ENCODE measurements at regions not wholly inside any gene's neighbourhood (a gene's known extent, or its start where the extent isn't known, plus 50 kb on each side); places are given as distances from the start of the nearest gene placed in this dataset.

DNA sequence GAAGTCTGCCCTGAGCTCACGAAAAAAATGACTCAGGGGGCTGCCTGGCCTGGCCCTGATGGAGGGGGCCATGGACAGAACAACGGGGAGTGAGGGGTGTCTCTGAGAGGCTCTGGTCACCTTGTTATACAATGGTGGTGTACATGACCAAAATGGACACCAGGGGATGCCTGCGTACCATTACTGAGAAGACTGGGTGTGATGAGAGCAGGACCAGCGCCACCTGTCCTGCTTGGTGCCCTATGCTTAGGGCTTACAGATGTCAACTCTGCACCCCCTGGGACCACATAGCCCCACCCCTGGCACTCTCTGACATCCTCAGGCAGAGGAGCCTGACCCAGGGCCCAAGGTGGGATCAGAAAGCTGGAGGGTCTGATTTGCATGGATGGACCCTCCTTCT is 104.8 kb downstream of the ZNF280B start:
- WGBS, 2 donors, result 78 to 85% methylated on average over 4 of the region's 4 CpGs
- no peaks in the 10 kb centered on the region for H3K4me1 ChIP-seq (ENCODE audit: control insufficient read depth in 5 of 5, insufficient read depth in 5 of 5, low read length in 5 of 5)
- DNase-seq (no peak), ATAC-seq (ENCODE audit: insufficient read depth, low FRiP score) (no peak)
- no peaks in the 10 kb centered on the region for H3K36me3 ChIP-seq (ENCODE audit: control insufficient read depth in 4 of 4, insufficient read depth in 4 of 4, low read length in 4 of 4)
- no peak overlapping the region for H3K4me3 ChIP-seq
- TF ChIP-seq, protein P1, sequence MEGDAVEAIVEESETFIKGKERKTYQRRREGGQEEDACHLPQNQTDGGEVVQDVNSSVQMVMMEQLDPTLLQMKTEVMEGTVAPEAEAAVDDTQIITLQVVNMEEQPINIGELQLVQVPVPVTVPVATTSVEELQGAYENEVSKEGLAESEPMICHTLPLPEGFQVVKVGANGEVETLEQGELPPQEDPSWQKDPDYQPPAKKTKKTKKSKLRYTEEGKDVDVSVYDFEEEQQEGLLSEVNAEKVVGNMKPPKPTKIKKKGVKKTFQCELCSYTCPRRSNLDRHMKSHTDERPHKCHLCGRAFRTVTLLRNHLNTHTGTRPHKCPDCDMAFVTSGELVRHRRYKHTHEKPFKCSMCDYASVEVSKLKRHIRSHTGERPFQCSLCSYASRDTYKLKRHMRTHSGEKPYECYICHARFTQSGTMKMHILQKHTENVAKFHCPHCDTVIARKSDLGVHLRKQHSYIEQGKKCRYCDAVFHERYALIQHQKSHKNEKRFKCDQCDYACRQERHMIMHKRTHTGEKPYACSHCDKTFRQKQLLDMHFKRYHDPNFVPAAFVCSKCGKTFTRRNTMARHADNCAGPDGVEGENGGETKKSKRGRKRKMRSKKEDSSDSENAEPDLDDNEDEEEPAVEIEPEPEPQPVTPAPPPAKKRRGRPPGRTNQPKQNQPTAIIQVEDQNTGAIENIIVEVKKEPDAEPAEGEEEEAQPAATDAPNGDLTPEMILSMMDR (IDR thresholded peaks at IDR 0.05; ENCODE audit: control extremely low read depth, extremely low read depth), result no peak
- no peak overlapping the region for H3K9ac ChIP-seq (ENCODE audit: insufficient read depth in 1 of 2, low read length in 2 of 2)
- H3K27me3 ChIP-seq (ENCODE audit: control insufficient read depth in 3 of 3, insufficient read depth in 3 of 3, low read length in 2 of 3), result peaks cover 0 to 4% (median 0%) of the 10 kb centered on the region in 3 donors
- no peak overlapping the region for H3K27ac ChIP-seq (ENCODE audit: low read depth in 1 of 2, low read length in 1 of 2)
- H3K9me3 ChIP-seq (ENCODE audit: control insufficient read depth in 4 of 4, insufficient read depth in 3 of 4, low read length in 3 of 4), result no peaks in the 10 kb centered on the region

DNA sequence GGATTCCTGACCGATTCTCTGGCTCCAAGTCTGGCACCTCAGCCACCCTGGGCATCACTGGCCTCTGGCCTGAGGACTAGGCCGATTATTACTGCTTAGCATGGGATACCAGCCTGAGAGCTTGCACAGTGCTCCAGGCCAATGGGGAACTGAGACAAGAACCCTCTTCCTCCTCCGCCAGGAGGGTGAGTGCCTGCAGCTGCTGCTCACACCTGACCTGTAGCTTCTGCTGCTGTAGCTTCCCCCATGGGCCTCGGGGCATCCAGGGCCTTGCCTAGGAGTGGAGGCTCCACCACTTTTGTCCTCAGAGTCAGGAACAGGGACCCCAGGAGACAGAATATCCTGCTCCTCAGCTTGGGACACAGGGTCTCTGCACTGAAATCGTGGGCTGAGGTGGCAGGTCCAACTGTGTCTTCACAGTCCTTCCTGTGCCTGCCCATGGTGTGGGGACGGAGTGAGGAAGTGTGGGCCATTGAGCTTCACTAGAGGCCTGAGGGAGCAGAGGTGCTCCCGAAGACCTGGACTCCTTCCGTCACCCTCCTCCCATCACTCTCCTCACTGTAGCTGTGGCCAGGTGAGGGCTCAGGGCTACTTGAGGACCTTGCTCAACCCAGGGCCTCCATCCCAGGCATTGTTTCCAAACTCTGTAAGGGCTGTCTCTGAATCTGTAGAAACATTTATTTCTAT is 103.8 kb downstream of the ZNF280B start:
- 66 to 69% methylated on average over 8 of the region's 8 CpGs for WGBS, 2 donors

DNA sequence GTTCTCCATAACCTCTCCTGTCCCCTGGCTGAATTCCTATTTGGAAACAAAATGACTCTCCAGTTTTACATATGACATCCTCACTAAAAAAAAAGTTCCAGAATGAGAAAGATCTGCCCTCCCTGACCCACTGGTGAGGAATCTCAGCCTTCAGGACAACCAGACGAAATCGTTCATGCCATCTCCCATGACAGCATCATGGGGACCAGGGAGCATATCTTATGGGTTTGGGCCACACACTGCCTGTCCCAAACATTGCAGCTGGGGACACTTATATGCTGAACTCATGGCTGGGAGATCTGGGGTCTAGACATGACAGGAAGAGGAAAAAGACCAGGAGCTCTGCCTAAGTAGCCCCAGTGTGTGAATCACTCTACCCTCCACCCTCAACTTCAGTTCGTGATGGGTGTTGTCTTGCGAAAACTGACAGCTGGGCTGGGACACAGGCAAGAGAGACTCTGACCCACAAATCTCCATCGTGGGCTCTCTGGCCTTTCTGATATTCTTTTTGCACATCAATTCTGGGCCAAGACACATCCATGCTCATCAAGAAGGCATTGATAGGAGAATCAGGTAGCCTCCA is 102.0 kb downstream of the ZNF280B start:
- no peaks in the 10 kb centered on the region for H3K9me3 ChIP-seq (ENCODE audit: control insufficient read depth in 4 of 4, insufficient read depth in 3 of 4, low read length in 3 of 4)
- no peak overlapping the region for H3K27ac ChIP-seq (ENCODE audit: low read depth in 1 of 2, low read length in 1 of 2)
- peaks cover 0 to 4% (median 0%) of the 10 kb centered on the region in 3 donors for H3K27me3 ChIP-seq (ENCODE audit: control insufficient read depth in 3 of 3, insufficient read depth in 3 of 3, low read length in 2 of 3)
- ATAC-seq (ENCODE audit: insufficient read depth, low FRiP score) (no peak), DNase-seq (no peak)
- TF ChIP-seq, protein P1 (IDR thresholded peaks at IDR 0.05; ENCODE audit: control extremely low read depth, extremely low read depth), result no peak
- H3K4me1 ChIP-seq (ENCODE audit: control insufficient read depth in 5 of 5, insufficient read depth in 5 of 5, low read length in 5 of 5), result no peaks in the 10 kb centered on the region
- no peak overlapping the region for H3K4me3 ChIP-seq
- no peak overlapping the region for H3K9ac ChIP-seq (ENCODE audit: insufficient read depth in 1 of 2, low read length in 2 of 2)
- no peaks in the 10 kb centered on the region for H3K36me3 ChIP-seq (ENCODE audit: control insufficient read depth in 4 of 4, insufficient read depth in 4 of 4, low read length in 4 of 4)
- WGBS, 2 donors, result 64 to 71% methylated on average over 5 of the region's 5 CpGs

More for the DNA sequence above, 103.8 kb downstream of the ZNF280B start:
- TF ChIP-seq, protein P1 (IDR thresholded peaks at IDR 0.05; ENCODE audit: control extremely low read depth, extremely low read depth), result no peak
- no peaks in the 10 kb centered on the region for H3K36me3 ChIP-seq (ENCODE audit: control insufficient read depth in 4 of 4, insufficient read depth in 4 of 4, low read length in 4 of 4)
- no peak overlapping the region for H3K9ac ChIP-seq (ENCODE audit: insufficient read depth in 1 of 2, low read length in 2 of 2)
- no peaks in the 10 kb centered on the region for H3K9me3 ChIP-seq (ENCODE audit: control insufficient read depth in 4 of 4, insufficient read depth in 3 of 4, low read length in 3 of 4)
- no peak for ATAC-seq (ENCODE audit: insufficient read depth, low FRiP score)
- H3K27me3 ChIP-seq (ENCODE audit: control insufficient read depth in 3 of 3, insufficient read depth in 3 of 3, low read length in 2 of 3), result peaks cover 0 to 4% (median 0%) of the 10 kb centered on the region in 3 donors
- H3K4me1 ChIP-seq (ENCODE audit: control insufficient read depth in 5 of 5, insufficient read depth in 5 of 5, low read length in 5 of 5), result no peaks in the 10 kb centered on the region
- H3K4me3 ChIP-seq, result no peak overlapping the region
- H3K27ac ChIP-seq (ENCODE audit: low read depth in 1 of 2, low read length in 1 of 2), result no peak overlapping the region
- DNase-seq, result no peak
